Muscle layer of colon (tissue), 2 donors: ENCODE measurements at regions not wholly inside any gene's neighbourhood (a gene's known extent, or its start where the extent isn't known, plus 50 kb on each side); places are given as distances from the start of the nearest gene placed in this dataset.
"Not testable (repeated sequence)": the region's sequence is repeated elsewhere in the genome, so short reads cannot be mapped to it uniquely, and the experiment has no call there.

ENCODE experiments used
- H3K27ac ChIP-seq: one replicate; pipeline ENCODE4 v1.7.0; 2013; ENCODE audit warnings: low read depth, mild to moderate bottlenecking, low read length, moderate library complexity
- H3K27me3 ChIP-seq, 2 donors: one replicate each; pipeline ENCODE4 v1.7.0; 2013; ENCODE audit warnings: low read length in 2 of 2, mild to moderate bottlenecking in 2 of 2; ENCODE audit not compliant: insufficient read depth in 2 of 2, control insufficient read depth in 1 of 2
- H3K36me3 ChIP-seq: one replicate; pipeline ENCODE4 v1.7.0; 2013; ENCODE audit warnings: mild to moderate bottlenecking, low read length; ENCODE audit not compliant: insufficient read depth
- H3K4me1 ChIP-seq: one replicate; pipeline ENCODE4 v1.7.0; 2013; ENCODE audit warnings: mild to moderate bottlenecking, low read length; ENCODE audit not compliant: insufficient read depth
- H3K4me3 ChIP-seq, 2 donors: one replicate each; pipeline ENCODE4 v1.7.0; 2013; ENCODE audit warnings: low read length in 2 of 2, low read depth in 1 of 2, mild to moderate bottlenecking in 1 of 2, moderate library complexity in 1 of 2
- H3K9ac ChIP-seq: one replicate; pipeline ENCODE4 v1.7.0; 2013; ENCODE audit warnings: low read length
- H3K9me3 ChIP-seq: one replicate; pipeline ENCODE4 v1.7.0; 2013; ENCODE audit warnings: mild to moderate bottlenecking, low read length
- donor health status: abdominal sarcoma.
- donor health status: Adenocarcinoma of cecum.

DNA sequence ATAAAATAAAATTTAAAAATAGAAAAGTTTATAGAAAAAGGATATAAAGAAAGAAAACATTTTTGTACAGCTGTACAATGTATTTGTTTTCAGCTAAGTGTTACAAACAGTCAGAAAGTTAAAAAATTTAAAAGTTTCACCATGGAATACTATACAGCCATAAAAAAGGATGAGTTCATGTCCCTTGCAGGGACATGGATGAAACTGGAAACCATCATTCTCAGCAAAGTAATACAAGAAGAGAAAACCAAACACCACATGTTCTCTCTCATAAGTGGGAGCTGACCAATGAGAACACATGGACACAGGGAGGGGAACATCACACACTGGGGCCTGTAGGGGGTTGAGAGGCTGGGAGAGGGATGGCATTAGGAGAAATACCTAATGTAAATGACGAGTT is 229.9 kb upstream of the MCHR2 start:
- not testable (repeated sequence) for H3K9ac ChIP-seq, H3K27me3 ChIP-seq, H3K4me1 ChIP-seq, H3K27ac ChIP-seq, H3K4me3 ChIP-seq, H3K36me3 ChIP-seq, H3K9me3 ChIP-seq

DNA sequence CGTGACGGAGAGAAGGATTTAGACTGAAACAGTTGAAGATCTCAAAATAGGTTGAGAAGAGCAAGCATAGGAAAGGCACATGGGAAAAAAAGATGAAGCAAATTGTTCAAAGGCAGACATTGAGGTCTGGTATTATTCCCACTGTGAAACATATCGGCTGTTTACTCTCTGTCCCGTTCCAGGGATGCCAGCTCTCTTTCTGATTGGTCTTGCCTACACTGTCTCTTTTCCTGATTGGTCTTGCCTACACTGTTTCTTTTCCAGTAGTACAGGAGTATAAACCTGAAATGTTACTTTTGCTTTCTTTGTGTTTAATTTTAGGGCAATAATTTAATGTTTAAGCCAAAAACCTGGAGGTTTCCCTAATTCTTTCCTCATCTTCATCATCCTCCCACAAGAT is 226.5 kb upstream of the MCHR2 start:
- H3K9me3 ChIP-seq, result no peaks in the 10 kb centered on the region
- H3K9ac ChIP-seq, result no peak overlapping the region
- no peaks in the 10 kb centered on the region for H3K4me1 ChIP-seq
- H3K4me3 ChIP-seq, result no peak overlapping the region
- no peaks in the 10 kb centered on the region for H3K36me3 ChIP-seq
- no peak overlapping the region for H3K27ac ChIP-seq
- H3K27me3 ChIP-seq, result no peaks in the 10 kb centered on the region

DNA sequence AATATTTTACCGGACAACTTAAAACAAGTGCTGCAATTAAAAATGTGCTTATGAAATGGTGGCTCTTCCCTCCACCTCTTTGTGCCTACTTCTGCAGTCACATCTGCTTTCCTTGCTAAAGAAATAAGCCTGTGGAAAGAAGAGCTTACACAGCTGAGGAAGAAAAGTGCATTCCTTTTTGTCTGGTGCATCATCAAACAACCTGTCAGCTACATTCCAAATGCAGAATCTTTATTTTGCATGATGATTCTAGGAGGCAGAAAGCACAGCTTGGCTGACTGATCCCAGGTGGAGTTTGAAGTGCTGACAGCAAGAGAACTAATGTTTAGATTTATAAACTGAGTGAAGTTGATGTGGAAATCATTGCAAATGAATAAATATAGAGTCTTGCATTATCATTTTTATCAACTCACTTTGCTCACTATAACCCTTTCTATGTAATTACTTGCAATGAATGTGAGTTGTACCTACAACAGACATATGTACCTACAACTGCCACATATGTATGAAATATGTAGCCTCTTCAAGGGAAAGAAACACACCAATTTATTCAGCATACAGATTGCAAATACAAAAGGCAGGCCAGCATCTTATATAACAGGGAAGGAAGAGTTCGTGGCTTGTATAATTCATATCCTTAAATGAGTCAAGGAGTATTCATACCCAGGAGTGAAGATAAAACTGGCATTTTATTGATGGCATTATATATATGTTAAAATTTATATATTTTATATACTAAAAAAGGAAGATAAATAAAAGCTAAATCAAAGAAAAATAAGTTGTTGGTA is 223.4 kb upstream of the MCHR2 start:
- Histone ChIP-seq H3K9me3 (no peaks in the 10 kb centered on the region), H3K4me3 (no peak overlapping the region), H3K27ac (no peak overlapping the region), H3K4me1 (no peaks in the 10 kb centered on the region), H3K9ac (no peak overlapping the region), H3K36me3 (no peaks in the 10 kb centered on the region), H3K27me3 (no peaks in the 10 kb centered on the region)

DNA sequence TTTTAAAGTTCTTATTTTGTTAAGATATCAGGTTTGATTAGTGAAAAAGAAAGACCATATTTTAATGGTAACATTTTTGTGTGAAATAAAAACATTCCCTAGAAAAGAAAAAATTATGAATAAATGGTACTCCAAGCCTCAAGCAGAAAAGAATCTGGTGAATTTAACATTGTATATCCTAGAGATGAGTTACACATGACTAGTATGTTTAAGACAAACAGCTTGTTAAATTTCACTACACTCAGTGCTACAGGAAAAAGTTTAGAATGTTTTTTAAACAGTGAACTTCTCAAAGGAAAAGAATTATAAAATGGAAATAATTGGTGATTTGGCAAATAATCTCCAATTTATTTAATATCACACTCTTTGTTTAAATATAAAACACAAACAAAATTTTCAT is 222.7 kb upstream of the MCHR2 start:
- no peak overlapping the region for H3K27ac ChIP-seq
- no peaks in the 10 kb centered on the region for H3K9me3 ChIP-seq
- no peaks in the 10 kb centered on the region for H3K36me3 ChIP-seq
- no peak overlapping the region for H3K9ac ChIP-seq
- no peaks in the 10 kb centered on the region for H3K27me3 ChIP-seq
- H3K4me3 ChIP-seq, result no peak overlapping the region
- H3K4me1 ChIP-seq, result no peaks in the 10 kb centered on the region

DNA sequence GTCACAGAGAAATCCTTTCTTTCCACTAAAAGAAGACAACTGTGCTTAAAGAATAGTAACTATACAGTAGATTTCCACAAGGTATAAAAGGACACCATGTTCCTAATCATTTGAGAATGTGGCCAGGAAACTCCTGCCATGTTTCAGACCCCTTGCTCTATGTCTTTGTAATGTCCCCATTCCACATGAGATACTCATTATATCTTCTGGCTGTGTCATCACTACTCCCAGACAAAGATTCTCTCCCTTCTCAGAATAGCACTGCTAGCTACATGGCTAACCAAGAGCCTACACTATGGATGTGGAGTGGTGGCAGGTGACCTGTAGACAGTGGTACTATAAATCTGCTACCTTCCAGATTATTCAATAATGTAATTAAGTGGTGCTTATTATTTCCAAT is 218.1 kb upstream of the MCHR2 start:
- Histone ChIP-seq H3K9me3 (no peaks in the 10 kb centered on the region), H3K36me3 (no peaks in the 10 kb centered on the region), H3K27me3 (no peaks in the 10 kb centered on the region), H3K4me3 (no peak overlapping the region), H3K9ac (no peak overlapping the region), H3K4me1 (no peaks in the 10 kb centered on the region), H3K27ac (no peak overlapping the region)

DNA sequence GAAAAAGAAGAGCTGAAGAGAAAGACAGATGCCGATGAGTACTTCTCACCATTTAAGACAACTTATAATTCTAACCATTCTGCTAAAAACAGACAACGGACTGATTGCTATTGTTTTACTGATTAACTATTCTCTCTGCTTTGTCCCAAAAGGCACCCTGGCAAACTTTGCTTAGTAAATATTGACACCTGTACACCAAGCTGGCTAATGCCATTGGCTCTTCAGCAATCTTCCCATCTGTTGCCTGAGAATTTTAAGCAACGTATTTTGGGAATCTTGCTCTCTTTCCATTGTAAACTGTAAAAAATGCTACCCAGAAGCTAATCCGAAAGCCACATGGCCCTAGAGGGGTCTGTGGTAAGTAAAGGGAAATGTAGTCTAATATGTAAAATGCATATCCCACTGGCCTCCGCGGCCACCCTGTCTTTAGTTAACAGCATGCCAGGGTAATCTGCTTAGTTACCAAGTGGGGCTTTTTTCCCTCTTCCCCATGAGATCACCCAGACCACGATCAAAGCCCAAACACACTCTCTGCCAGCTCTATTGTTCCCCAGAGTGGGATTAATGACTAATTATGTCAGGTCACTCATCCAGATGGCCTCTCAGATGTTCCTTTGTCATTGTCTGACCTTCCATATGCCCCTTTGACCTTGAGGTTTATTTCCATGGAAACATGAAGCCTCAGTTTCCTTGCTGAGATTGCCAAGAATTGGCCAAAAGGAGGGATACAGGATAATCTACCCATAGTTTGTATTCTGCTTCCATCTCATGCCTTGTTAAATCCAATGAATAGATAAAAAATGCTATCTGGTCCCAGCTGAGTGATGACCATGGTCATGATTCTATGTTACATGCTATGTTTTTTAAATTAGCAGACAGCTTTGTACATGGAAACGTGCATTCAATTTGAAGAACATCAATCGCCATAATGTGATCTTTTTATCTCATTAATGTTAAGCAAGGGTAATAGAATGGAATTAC is 216.4 kb upstream of the MCHR2 start:
- Histone ChIP-seq H3K4me1 (no peaks in the 10 kb centered on the region), H3K9ac (no peak overlapping the region), H3K36me3 (no peaks in the 10 kb centered on the region), H3K4me3 (no peak overlapping the region), H3K27me3 (no peaks in the 10 kb centered on the region), H3K9me3 (no peaks in the 10 kb centered on the region), H3K27ac (no peak overlapping the region)

DNA sequence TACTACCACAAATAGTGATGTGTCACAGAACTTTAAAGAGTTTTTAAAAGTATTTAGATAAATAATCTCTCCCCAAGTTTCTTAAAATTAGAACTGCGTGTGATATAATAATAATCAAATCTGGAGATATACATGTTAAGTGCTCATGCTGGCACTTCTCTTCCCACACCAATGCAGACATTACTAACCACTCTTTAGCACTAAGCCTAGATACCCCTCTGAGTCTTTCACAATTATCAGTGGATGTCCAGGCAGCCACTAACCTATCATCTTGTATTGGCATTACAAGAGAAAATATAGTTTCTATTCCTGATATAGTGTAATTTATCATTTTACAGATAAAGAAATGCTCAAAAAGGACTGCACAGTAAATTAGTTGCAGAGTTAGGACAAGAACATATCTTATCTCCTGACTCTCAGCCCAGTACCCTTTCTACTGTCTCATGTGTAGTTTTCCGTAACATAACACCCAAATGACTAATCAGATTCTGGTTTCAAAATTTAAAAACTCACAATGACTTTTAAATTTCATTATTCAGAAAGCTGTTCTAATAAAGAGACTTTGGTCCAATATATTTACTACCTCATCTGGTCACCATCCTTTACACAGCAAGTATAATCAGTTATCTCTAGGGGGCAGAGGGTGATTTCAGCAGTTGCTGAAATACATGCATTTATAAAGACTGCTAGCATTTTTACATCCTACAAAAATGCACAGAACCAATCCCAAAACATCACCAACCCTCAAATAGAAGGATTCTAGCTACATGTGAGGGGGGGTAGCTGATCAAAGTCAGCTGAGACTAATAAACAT is 215.5 kb upstream of the MCHR2 start:
- no peak overlapping the region for H3K27ac ChIP-seq
- H3K4me1 ChIP-seq, result no peaks in the 10 kb centered on the region
- H3K4me3 ChIP-seq, result no peak overlapping the region
- no peaks in the 10 kb centered on the region for H3K9me3 ChIP-seq
- no peak overlapping the region for H3K9ac ChIP-seq
- no peaks in the 10 kb centered on the region for H3K36me3 ChIP-seq
- no peaks in the 10 kb centered on the region for H3K27me3 ChIP-seq

DNA sequence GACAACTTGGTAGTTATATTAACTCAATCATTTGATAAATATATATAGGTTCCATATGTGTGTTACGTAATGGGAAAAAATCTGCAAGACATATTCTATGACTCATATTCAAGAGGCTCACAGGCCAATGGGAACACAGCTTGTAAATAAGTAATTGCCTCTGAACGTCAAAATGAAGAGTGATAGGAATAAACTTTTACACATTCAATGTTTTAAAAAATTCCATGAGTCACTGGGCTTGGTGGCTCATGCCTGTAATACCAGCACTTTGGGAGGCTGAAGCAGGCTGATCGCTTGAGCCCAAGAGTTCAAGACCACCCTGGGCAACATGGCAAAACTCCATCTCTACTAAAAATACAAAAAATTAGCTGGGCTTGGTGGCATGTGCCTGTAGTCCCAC is 209.4 kb upstream of the MCHR2 start:
- Histone ChIP-seq H3K9ac (no peak overlapping the region), H3K9me3 (no peaks in the 10 kb centered on the region), H3K4me3 (no peak overlapping the region), H3K4me1 (no peaks in the 10 kb centered on the region), H3K27ac (no peak overlapping the region), H3K27me3 (no peaks in the 10 kb centered on the region), H3K36me3 (no peaks in the 10 kb centered on the region)

DNA sequence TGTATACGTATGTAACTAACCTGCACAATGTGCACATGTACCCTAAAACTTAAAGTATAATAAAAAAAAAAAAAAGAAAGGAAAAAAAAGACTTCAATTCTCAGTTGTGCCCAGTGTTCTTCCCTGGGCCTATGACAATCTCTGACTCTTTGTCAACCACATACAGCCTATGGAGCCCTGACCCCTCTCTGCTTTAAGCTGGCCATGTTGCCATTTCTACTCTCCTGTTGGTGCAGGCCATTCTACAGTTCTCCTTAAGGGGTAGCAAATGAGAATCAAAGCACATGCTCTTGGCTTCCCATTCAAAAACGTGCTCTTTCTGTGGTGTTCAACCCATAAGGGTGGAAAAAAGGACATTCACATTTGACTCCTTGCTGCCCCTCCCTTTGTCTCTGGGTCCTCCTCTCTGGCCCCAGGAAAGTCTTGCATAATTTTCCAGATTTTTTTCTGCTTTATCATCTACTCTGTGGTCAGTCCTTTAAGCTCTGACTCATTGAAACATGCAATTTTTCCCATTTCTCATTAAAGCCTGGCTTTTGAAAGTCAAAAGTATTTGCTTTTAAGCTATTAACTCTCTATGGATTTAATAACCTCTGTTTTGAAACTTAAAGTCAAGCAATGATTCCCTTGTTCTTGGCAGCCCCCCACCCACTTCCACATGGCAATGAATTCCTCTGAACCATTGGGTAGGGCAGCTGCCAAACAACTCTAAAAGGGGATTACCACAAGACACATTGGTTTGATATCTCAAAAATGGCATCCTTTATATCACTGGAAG is 208.6 kb upstream of the MCHR2 start:
- no peak overlapping the region for H3K27ac ChIP-seq
- H3K9ac ChIP-seq, result no peak overlapping the region
- no peaks in the 10 kb centered on the region for H3K4me1 ChIP-seq
- H3K4me3 ChIP-seq, result no peak overlapping the region
- no peaks in the 10 kb centered on the region for H3K27me3 ChIP-seq
- no peaks in the 10 kb centered on the region for H3K9me3 ChIP-seq
- no peaks in the 10 kb centered on the region for H3K36me3 ChIP-seq

DNA sequence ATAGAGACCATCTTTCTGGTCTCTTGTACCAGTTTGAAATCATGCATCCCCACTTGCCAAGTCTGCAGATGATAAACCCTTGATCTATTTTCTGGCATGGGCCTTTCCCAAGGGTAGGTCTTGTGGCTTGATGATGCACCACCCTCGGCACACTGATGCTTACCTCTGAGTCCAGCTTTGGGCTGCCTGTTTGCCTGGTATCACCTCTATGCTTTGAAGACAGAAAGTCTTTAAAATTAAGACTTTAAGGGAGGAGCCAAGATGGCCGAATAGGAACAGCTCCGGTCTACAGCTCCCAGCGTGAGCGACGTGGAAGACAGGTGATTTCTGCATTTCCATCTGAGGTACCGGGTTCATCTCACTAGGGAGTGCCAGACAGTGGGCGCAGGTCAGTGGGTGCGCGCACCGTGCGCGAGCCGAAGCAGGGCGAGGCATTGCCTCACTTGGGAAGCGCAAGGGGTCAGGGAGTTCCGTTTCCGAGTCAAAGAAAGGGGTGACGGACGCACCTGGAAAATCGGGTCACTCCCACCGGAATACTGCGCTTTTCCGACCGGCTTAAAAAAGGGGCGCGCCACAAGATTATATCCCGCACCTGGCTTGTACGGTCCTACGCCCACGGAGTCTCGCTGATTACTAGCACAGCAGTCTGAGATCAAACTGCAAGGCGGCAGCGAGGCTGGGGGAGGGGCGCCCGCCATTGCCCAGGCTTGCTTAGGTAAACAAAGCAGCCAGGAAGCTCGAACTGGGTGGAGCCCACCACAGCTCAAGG is 202.4 kb upstream of the MCHR2 start:
- H3K9ac ChIP-seq, H3K9me3 ChIP-seq, H3K36me3 ChIP-seq, H3K27ac ChIP-seq, H3K4me1 ChIP-seq, H3K27me3 ChIP-seq, H3K4me3 ChIP-seq: not testable (repeated sequence)
